GM23338 (cell line): ENCODE measurements at regions not wholly inside any gene's neighbourhood (a gene's known extent, or its start where the extent isn't known, plus 50 kb on each side); places are given as distances from the start of the nearest gene placed in this dataset.

Experiments used
- ATAC-seq: fragments of 200-7000 bp; cut with Tn5 transposase; 3 replicates; pipeline ENCODE4 v1.9.1; 2020
- DNase-seq: peaks from one replicate; pipeline ENCODE4 v3.0.0-alpha.2; 2015; ENCODE audit warnings: low spot score
- H2AFZ ChIP-seq: fragments of 200-600 bp; sonication (generic); 2 replicates; pipeline ENCODE4 v1.8.0; 2016; ENCODE audit warnings: antibody characterized with exemption, mild to moderate bottlenecking, moderate library complexity
- H3F3A ChIP-seq: fragments of 200-600 bp; sonication (generic); replicated peaks from 2 replicates; pipeline ENCODE4 v1.8.0; 2017; ENCODE audit warnings: antibody characterized with exemption, mixed run types, low read depth
- H3K27ac ChIP-seq: fragments of 200-600 bp; sonication (generic); 2 replicates; pipeline ENCODE4 v1.6.1; 2016; ENCODE audit warnings: low read depth
- H3K27me3 ChIP-seq: fragments of 200-600 bp; sonication (generic); 2 replicates; pipeline ENCODE4 v1.8.0; 2016; ENCODE audit warnings: mild to moderate bottlenecking, mixed run types, moderate library complexity; ENCODE audit not compliant: insufficient read depth
- H3K36me3 ChIP-seq: fragments of 200-600 bp; sonication (generic); 2 replicates; pipeline ENCODE4 v1.8.0; 2016; ENCODE audit warnings: mild to moderate bottlenecking; ENCODE audit not compliant: insufficient read depth
- H3K4me1 ChIP-seq: fragments of 200-600 bp; sonication (generic); 2 replicates; pipeline ENCODE4 v1.8.0; 2016; ENCODE audit warnings: mild to moderate bottlenecking, moderate library complexity; ENCODE audit not compliant: insufficient read depth
- H3K4me2 ChIP-seq: fragments of 200-600 bp; sonication (generic); 2 replicates; pipeline ENCODE4 v1.7.1; 2017; ENCODE audit warnings: mixed run types
- H3K4me3 ChIP-seq: fragments of 200-600 bp; sonication (generic); 2 replicates; pipeline ENCODE4 v1.6.1; 2016; ENCODE audit warnings: mixed run types
- H3K79me2 ChIP-seq: fragments of 200-600 bp; sonication (generic); replicated peaks from 2 replicates; pipeline ENCODE4 v1.8.0; 2017; ENCODE audit warnings: mild to moderate bottlenecking; ENCODE audit not compliant: insufficient read depth
- H3K9me2 ChIP-seq: fragments of 200-600 bp; sonication (generic); 2 replicates; pipeline ENCODE4 v1.8.0; 2017; ENCODE audit not compliant: insufficient read depth
- H4K20me1 ChIP-seq: fragments of 200-600 bp; sonication (generic); replicated peaks from 2 replicates; pipeline ENCODE4 v1.8.0; 2017; ENCODE audit warnings: mild to moderate bottlenecking; ENCODE audit not compliant: insufficient read depth
- H3K27ac Mint-ChIP-seq: 2 replicates; pipeline ENCODE4 v1.8.0; 2020; ENCODE audit warnings: inconsistent platforms, mild to moderate bottlenecking, moderate library complexity, mixed read lengths
- H3K27me3 Mint-ChIP-seq: 3 replicates; pipeline ENCODE4 v1.8.0; 2022; ENCODE audit warnings: low read depth, mild to moderate bottlenecking, moderate library complexity, mixed read lengths, inconsistent platforms; ENCODE audit not compliant: insufficient read depth, poor library complexity
- H3K36me3 Mint-ChIP-seq: 3 replicates; pipeline ENCODE4 v1.8.0; 2021; ENCODE audit warnings: low read depth, mild to moderate bottlenecking, inconsistent platforms, moderate library complexity, mixed read lengths
- H3K4me1 Mint-ChIP-seq: 3 replicates; pipeline ENCODE4 v1.8.0; 2020; ENCODE audit warnings: mild to moderate bottlenecking, inconsistent platforms, mixed read lengths
- H3K4me3 Mint-ChIP-seq: 3 replicates; pipeline ENCODE4 v1.8.0; 2021; ENCODE audit warnings: moderate library complexity, mild to moderate bottlenecking, inconsistent platforms, mixed read lengths
- H3K9me3 Mint-ChIP-seq: 3 replicates; pipeline ENCODE4 v1.8.0; 2020; ENCODE audit warnings: moderate library complexity, mild to moderate bottlenecking, inconsistent platforms, mixed read lengths
- CREB1 ChIP-seq: fragments of 250-450 bp; sonication (Bioruptor Pico); IDR thresholded peaks from 2 replicates; pipeline ENCODE4 v1.5.0; 2020; ENCODE audit warnings: low read depth, mild to moderate bottlenecking, moderate library complexity
- ETS1 ChIP-seq: IDR thresholded peaks from 2 replicates; pipeline ENCODE4 v1.6.1; 2016; ENCODE audit warnings: antibody characterized with exemption
- EZH2 ChIP-seq: fragments of 200-600 bp; sonication (generic); IDR thresholded peaks from one replicate; pipeline ENCODE4 v1.8.0; 2017; ENCODE audit warnings: antibody characterized with exemption, mild to moderate bottlenecking, low read depth; ENCODE audit not compliant: unreplicated experiment
- EZH2phosphoT487 ChIP-seq: fragments of 200-600 bp; sonication (generic); IDR thresholded peaks from one replicate; pipeline ENCODE4 v1.8.1; 2018; ENCODE audit warnings: antibody characterized with exemption; ENCODE audit not compliant: unreplicated experiment
- JUNB ChIP-seq: IDR thresholded peaks from one replicate; pipeline ENCODE4 v1.6.1; 2016; ENCODE audit warnings: antibody characterized with exemption; ENCODE audit not compliant: unreplicated experiment
- NANOG ChIP-seq: IDR thresholded peaks from 2 replicates; pipeline ENCODE4 v1.6.1; 2016; ENCODE audit warnings: antibody characterized with exemption, borderline replicate concordance
- POLR2AphosphoS5 ChIP-seq: IDR thresholded peaks from 2 replicates; pipeline ENCODE4 v1.6.1; 2016; ENCODE audit warnings: antibody characterized with exemption, low read depth
- STAT1 ChIP-seq: IDR thresholded peaks from one replicate; pipeline ENCODE4 v1.6.1; 2016; ENCODE audit warnings: antibody characterized with exemption; ENCODE audit not compliant: unreplicated experiment
- ZNF114 ChIP-seq: fragments of 250-450 bp; sonication (Bioruptor Pico); IDR thresholded peaks from 2 replicates; pipeline ENCODE4 v1.5.0; 2020; ENCODE audit warnings: mild to moderate bottlenecking, moderate library complexity
- ZNF331 ChIP-seq: fragments of 250-450 bp; sonication (Bioruptor Pico); IDR thresholded peaks from 2 replicates; pipeline ENCODE4 v1.5.0; 2020; ENCODE audit warnings: low read depth, mild to moderate bottlenecking, moderate library complexity
- TF ChIP-seq, protein P1 (sequence below), 2 experiments: fragments of 200-600 bp in 1 of 2; sonication (generic) in 1 of 2; conservative IDR thresholded peaks; 2 replicates each; pipeline versions ENCODE4 v1.5.1 to v1.6.1; 2016 to 2017; ENCODE audit warnings: antibody characterized with exemption in 2 of 2, low read depth in 2 of 2, mild to moderate bottlenecking in 2 of 2, moderate library complexity in 1 of 2
- TF ChIP-seq, protein P2 (sequence below): IDR thresholded peaks from one replicate; pipeline ENCODE4 v1.6.1; 2018; ENCODE audit warnings: antibody characterized with exemption; ENCODE audit not compliant: unreplicated experiment

DNA sequence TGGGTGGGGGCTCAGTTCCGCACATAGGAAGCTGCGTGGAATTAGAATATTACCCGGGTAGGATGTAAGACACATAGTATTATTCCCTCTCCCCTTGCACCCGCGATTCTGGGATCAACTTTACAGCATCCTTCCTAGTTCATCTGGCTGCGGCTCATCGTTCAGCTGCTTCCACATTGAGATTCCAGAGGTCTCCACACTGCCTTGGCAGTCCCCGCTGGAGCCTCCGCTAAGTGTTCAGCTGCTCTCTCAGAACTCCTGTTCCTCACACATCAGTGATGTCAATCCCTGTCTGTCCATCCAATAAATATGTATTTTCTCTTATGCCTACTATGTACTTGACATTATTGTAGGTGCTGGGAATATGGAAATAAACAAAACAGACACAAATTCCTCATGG lies 135.6 kb upstream of the SYT6 start:
- Histone ChIP-seq H3F3A (no peaks in the 10 kb centered on the region), H3K4me2 (no peak overlapping the region), H3K4me3 (no peak overlapping the region), H3K79me2 (no peaks in the 10 kb centered on the region), H3K4me1 (peaks cover 9% of the 10 kb centered on the region), H3K27me3 (no peaks in the 10 kb centered on the region), H3K9me2 (peaks cover 9% of the 10 kb centered on the region; the same call in 1 of the 2 replicates), H3K27ac (no peak overlapping the region), H2AFZ (no peak overlapping the region), H3K36me3 (no peaks in the 10 kb centered on the region), H4K20me1 (no peaks in the 10 kb centered on the region)
- no peaks in the 10 kb centered on the region for H3K27me3 Mint-ChIP-seq
- no peaks in the 10 kb centered on the region for H3K36me3 Mint-ChIP-seq
- no peak overlapping the region for H3K27ac Mint-ChIP-seq
- TF ChIP-seq ETS1, result no peak
- no peak for TF ChIP-seq ZNF114 (CRISPR knock-in tag)
- TF ChIP-seq POLR2AphosphoS5, result no peak
- no peaks in the 10 kb centered on the region for H3K9me3 Mint-ChIP-seq
- H3K4me1 Mint-ChIP-seq, result peaks cover 11% of the 10 kb centered on the region
- ATAC-seq (no peak), DNase-seq (no peak)
- no peak overlapping the region for H3K4me3 Mint-ChIP-seq

DNA sequence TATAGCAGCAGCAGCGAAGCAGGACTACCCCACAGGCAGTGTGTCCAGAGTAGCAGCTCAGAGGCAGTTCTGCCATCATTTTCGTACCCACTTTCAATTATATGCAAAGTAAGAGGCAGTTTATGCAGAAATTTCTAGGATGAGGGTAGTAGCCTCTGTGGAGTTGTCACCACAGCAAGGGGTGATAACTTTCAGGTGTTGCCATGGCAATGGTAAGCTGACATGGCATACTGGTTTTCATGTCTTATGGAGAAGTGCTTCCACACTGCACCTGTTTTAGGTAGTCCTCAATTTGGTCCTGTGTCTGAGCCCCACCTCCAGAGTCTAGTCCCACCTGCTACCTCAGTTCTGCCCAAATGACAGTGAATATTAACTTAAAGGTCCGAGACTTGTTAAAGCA lies 133.3 kb upstream of the SYT6 start:
- DNase-seq, result no peak
- no peaks in the 10 kb centered on the region for H3K36me3 Mint-ChIP-seq
- no peak for TF ChIP-seq CREB1 (CRISPR knock-in tag)
- TF ChIP-seq JUNB, result no peak
- no peak for TF ChIP-seq EZH2
- TF ChIP-seq ETS1, result no peak
- TF ChIP-seq EZH2phosphoT487, result no peak
- TF ChIP-seq, protein P1, sequence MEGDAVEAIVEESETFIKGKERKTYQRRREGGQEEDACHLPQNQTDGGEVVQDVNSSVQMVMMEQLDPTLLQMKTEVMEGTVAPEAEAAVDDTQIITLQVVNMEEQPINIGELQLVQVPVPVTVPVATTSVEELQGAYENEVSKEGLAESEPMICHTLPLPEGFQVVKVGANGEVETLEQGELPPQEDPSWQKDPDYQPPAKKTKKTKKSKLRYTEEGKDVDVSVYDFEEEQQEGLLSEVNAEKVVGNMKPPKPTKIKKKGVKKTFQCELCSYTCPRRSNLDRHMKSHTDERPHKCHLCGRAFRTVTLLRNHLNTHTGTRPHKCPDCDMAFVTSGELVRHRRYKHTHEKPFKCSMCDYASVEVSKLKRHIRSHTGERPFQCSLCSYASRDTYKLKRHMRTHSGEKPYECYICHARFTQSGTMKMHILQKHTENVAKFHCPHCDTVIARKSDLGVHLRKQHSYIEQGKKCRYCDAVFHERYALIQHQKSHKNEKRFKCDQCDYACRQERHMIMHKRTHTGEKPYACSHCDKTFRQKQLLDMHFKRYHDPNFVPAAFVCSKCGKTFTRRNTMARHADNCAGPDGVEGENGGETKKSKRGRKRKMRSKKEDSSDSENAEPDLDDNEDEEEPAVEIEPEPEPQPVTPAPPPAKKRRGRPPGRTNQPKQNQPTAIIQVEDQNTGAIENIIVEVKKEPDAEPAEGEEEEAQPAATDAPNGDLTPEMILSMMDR (conservative IDR thresholded peaks at IDR 0.05; ENCODE audit: low read depth in 2 of 2), result no peak
- TF ChIP-seq ZNF114 (CRISPR knock-in tag), result no peak
- no peak for TF ChIP-seq ZNF331
- TF ChIP-seq, protein P2, sequence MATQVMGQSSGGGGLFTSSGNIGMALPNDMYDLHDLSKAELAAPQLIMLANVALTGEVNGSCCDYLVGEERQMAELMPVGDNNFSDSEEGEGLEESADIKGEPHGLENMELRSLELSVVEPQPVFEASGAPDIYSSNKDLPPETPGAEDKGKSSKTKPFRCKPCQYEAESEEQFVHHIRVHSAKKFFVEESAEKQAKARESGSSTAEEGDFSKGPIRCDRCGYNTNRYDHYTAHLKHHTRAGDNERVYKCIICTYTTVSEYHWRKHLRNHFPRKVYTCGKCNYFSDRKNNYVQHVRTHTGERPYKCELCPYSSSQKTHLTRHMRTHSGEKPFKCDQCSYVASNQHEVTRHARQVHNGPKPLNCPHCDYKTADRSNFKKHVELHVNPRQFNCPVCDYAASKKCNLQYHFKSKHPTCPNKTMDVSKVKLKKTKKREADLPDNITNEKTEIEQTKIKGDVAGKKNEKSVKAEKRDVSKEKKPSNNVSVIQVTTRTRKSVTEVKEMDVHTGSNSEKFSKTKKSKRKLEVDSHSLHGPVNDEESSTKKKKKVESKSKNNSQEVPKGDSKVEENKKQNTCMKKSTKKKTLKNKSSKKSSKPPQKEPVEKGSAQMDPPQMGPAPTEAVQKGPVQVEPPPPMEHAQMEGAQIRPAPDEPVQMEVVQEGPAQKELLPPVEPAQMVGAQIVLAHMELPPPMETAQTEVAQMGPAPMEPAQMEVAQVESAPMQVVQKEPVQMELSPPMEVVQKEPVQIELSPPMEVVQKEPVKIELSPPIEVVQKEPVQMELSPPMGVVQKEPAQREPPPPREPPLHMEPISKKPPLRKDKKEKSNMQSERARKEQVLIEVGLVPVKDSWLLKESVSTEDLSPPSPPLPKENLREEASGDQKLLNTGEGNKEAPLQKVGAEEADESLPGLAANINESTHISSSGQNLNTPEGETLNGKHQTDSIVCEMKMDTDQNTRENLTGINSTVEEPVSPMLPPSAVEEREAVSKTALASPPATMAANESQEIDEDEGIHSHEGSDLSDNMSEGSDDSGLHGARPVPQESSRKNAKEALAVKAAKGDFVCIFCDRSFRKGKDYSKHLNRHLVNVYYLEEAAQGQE, result no peak
- TF ChIP-seq STAT1, result no peak
- no peak for TF ChIP-seq NANOG
- TF ChIP-seq POLR2AphosphoS5, result no peak

More for the DNA sequence above, 133.3 kb upstream of the SYT6 start:
- Mint-ChIP-seq H3K27ac (no peak overlapping the region), H3K9me3 (no peaks in the 10 kb centered on the region), H3K27me3 (no peaks in the 10 kb centered on the region), H3K4me3 (no peak overlapping the region), H3K4me1 (peaks cover 11% of the 10 kb centered on the region)
- H3K79me2 ChIP-seq, result no peaks in the 10 kb centered on the region
- H3K4me3 ChIP-seq, result no peak overlapping the region
- H2AFZ ChIP-seq, result no peak overlapping the region
- H3K27me3 ChIP-seq, result no peaks in the 10 kb centered on the region
- H3K4me1 ChIP-seq, result peaks cover 9% of the 10 kb centered on the region
- no peak overlapping the region for H3K27ac ChIP-seq
- no peak for ATAC-seq
- H3K9me2 ChIP-seq, result no peaks in the 10 kb centered on the region
- no peaks in the 10 kb centered on the region for H3F3A ChIP-seq
- H3K36me3 ChIP-seq, result no peaks in the 10 kb centered on the region
- no peaks in the 10 kb centered on the region for H4K20me1 ChIP-seq
- no peak overlapping the region for H3K4me2 ChIP-seq
